Peyer's patch (tissue), 4 donors: ENCODE measurements at regions not wholly inside any gene's neighbourhood (a gene's known extent, or its start where the extent isn't known, plus 50 kb on each side); places are given as distances from the start of the nearest gene placed in this dataset.

Experiments used
- DNase-seq, 3 donors: peaks; one replicate each; pipeline ENCODE4 v3.0.0-alpha.2; 2017 to 2019
- H3K27ac ChIP-seq, 4 donors: fragments of 200-600 bp; sonication (generic); one replicate each; pipeline ENCODE4 v1.5.1; 2016 to 2019
- H3K27me3 ChIP-seq, 2 donors: fragments of 200-600 bp; sonication (generic); one replicate each; pipeline ENCODE4 v1.5.1; 2019
- H3K36me3 ChIP-seq, 3 donors: fragments of 200-600 bp; sonication (generic); one replicate each; pipeline ENCODE4 v1.5.1; 2016 to 2019
- H3K4me1 ChIP-seq, 4 donors: fragments of 200-600 bp; sonication (generic); one replicate each; pipeline ENCODE4 v1.5.1; 2016 to 2019
- H3K4me3 ChIP-seq, 4 donors: fragments of 200-600 bp; sonication (generic); 1 replicate in 3 of 4; 2 replicates in 1 of 4; pipeline ENCODE4 v1.5.1; 2016 to 2019; ENCODE audit warnings: mild to moderate bottlenecking in 1 of 4
- H3K9me3 ChIP-seq, 4 donors: fragments of 200-600 bp; sonication (generic); one replicate each; pipeline ENCODE4 v1.5.1; 2016 to 2019; ENCODE audit warnings: mild to moderate bottlenecking in 1 of 4
- POLR2A ChIP-seq, 2 donors: fragments of 450-650 bp; IDR thresholded peaks; one replicate each; pipeline ENCODE4 v1.5.1; 2017; ENCODE audit warnings: antibody characterized with exemption in 2 of 2, mild to moderate bottlenecking in 2 of 2, moderate library complexity in 2 of 2
- TF ChIP-seq, protein P1 (sequence below), 6 experiments: fragments of 450-650 bp in 4 of 6; fragments of 200-600 bp in 2 of 6; sonication (generic) in 1 of 6; IDR thresholded peaks; one replicate each; pipeline ENCODE4 v1.5.1; 2017 to 2019; ENCODE audit warnings: antibody characterized with exemption in 6 of 6, mild to moderate bottlenecking in 3 of 6, moderate library complexity in 1 of 6

DNA sequence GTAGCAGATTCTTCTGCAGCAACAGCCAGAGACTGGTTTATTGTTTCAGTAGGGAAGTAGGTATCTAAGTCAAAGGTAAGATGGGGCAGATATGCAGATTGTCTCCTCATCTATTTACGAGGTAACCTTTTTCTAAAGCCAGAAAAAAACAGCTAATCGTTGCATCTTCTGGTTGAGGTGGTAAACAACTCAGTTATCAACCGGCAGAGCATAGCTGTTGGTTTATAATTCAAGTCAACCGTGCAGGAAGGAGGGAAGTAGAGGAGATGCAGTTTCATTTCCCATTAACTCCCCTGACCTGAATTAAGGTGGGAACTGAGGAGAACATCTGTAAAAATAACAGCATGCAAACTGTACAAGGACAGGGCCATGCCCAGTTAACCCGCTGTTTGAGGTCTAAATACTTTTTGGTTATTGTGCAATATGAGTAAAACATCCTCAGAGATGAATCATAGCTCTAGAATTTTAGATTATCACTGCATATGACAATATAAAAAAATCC is 156.5 kb upstream of the ITGB1 start:
- H3K4me3 ChIP-seq, result no peak overlapping the region
- no peak for DNase-seq
- no peaks in the 10 kb centered on the region for H3K9me3 ChIP-seq
- H3K36me3 ChIP-seq, result no peaks in the 10 kb centered on the region
- H3K4me1 ChIP-seq, result no peaks in the 10 kb centered on the region
- no peak overlapping the region for H3K27ac ChIP-seq
- TF ChIP-seq POLR2A (IDR thresholded peaks at IDR 0.05), result no peak
- TF ChIP-seq, protein P1, sequence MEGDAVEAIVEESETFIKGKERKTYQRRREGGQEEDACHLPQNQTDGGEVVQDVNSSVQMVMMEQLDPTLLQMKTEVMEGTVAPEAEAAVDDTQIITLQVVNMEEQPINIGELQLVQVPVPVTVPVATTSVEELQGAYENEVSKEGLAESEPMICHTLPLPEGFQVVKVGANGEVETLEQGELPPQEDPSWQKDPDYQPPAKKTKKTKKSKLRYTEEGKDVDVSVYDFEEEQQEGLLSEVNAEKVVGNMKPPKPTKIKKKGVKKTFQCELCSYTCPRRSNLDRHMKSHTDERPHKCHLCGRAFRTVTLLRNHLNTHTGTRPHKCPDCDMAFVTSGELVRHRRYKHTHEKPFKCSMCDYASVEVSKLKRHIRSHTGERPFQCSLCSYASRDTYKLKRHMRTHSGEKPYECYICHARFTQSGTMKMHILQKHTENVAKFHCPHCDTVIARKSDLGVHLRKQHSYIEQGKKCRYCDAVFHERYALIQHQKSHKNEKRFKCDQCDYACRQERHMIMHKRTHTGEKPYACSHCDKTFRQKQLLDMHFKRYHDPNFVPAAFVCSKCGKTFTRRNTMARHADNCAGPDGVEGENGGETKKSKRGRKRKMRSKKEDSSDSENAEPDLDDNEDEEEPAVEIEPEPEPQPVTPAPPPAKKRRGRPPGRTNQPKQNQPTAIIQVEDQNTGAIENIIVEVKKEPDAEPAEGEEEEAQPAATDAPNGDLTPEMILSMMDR (IDR thresholded peaks at IDR 0.05), result no peak
- no peaks in the 10 kb centered on the region for H3K27me3 ChIP-seq

DNA sequence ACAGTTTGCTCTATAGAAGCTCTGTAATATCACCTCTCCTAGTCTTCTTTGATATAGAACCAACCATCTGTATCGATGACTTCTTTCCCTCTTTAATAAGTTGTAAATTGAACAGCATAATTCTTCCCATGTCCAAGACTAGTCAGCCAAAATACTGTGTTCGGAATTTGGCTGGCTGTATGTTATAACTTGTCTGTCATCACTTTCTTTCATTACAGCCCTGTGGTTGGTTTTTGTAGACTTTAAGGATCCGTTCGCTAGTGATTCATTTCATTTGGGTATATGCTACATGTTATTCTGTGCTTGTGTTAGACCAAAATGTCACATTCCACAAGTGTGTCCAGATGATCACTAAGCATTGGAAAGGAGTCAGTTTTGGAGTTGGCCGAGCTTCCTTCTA is 155.4 kb upstream of the ITGB1 start:
- H3K27ac ChIP-seq, result no peak overlapping the region
- TF ChIP-seq POLR2A (IDR thresholded peaks at IDR 0.05), result no peak
- TF ChIP-seq, protein P1 (IDR thresholded peaks at IDR 0.05), result no peak

DNA sequence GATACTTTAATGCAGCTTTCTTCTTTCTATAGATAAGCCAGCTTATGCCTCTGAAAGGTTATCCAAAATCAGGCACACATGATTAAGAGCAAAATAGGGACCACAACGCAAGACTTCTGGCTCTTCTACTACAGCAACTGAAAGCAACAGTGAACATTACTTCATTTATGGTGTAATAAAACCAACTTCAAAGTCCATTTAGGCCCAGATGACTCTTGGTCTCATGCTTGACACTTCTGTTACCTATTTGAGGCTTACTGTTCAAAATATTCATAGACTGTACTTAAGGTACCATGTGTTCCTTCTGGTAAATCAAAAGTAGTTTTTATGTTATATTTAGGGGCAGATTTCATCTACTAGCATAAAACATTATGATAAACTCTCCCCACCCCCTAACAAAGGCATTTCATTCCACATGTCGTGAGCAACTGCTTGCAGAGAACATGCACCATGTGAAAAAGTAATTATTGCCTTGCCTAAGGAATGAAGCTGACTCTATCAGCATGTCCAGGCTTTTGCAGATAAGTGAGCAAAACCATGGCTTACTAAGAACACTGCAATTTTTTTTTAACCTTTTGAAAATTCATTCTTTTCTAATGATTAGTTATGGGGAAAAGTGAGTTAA is 154.9 kb upstream of the ITGB1 start:
- Histone ChIP-seq H3K27ac (no peak overlapping the region), H3K27me3 (no peaks in the 10 kb centered on the region), H3K9me3 (no peaks in the 10 kb centered on the region), H3K36me3 (no peaks in the 10 kb centered on the region), H3K4me3 (no peak overlapping the region), H3K4me1 (no peaks in the 10 kb centered on the region)
- TF ChIP-seq, protein P1 (IDR thresholded peaks at IDR 0.05), result no peak
- TF ChIP-seq POLR2A (IDR thresholded peaks at IDR 0.05), result no peak
- no peak for DNase-seq

More for the DNA sequence above, 155.4 kb upstream of the ITGB1 start:
- DNase-seq, result no peak
- Histone ChIP-seq H3K4me3 (no peak overlapping the region), H3K4me1 (no peaks in the 10 kb centered on the region), H3K27me3 (no peaks in the 10 kb centered on the region), H3K9me3 (no peaks in the 10 kb centered on the region), H3K36me3 (no peaks in the 10 kb centered on the region)

DNA sequence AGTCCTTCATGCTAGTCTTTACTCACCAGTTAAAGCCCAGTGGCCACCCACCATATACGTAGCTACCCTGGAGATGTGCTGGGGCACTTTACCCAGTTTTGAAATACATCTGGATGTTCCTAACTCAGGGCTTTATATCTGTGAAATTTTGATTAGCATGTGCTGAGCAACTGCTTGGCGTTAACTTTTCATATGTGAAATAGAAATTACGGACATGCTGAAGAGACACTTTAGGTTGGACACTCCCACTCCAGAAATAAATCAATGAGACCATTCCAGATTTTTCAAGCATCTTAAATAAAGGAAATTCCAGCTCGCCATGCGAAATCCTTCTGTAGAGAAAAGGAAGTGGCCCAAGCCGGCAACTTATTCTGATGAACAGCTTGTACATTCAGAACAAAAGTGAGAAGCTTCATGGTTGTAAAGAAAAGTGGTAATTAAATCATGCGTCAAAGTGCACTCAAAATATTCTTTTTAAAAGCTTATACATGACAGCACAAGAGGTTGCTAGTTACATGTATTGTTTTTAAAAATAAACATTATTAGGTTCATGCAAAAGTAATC is 153.5 kb upstream of the ITGB1 start:
- no peak for DNase-seq
- H3K27me3 ChIP-seq, result no peaks in the 10 kb centered on the region
- no peak overlapping the region for H3K4me3 ChIP-seq
- no peaks in the 10 kb centered on the region for H3K9me3 ChIP-seq
- TF ChIP-seq, protein P1 (IDR thresholded peaks at IDR 0.05), result no peak
- TF ChIP-seq POLR2A (IDR thresholded peaks at IDR 0.05), result no peak
- H3K27ac ChIP-seq, result no peak overlapping the region
- no peaks in the 10 kb centered on the region for H3K36me3 ChIP-seq
- H3K4me1 ChIP-seq, result no peaks in the 10 kb centered on the region

DNA sequence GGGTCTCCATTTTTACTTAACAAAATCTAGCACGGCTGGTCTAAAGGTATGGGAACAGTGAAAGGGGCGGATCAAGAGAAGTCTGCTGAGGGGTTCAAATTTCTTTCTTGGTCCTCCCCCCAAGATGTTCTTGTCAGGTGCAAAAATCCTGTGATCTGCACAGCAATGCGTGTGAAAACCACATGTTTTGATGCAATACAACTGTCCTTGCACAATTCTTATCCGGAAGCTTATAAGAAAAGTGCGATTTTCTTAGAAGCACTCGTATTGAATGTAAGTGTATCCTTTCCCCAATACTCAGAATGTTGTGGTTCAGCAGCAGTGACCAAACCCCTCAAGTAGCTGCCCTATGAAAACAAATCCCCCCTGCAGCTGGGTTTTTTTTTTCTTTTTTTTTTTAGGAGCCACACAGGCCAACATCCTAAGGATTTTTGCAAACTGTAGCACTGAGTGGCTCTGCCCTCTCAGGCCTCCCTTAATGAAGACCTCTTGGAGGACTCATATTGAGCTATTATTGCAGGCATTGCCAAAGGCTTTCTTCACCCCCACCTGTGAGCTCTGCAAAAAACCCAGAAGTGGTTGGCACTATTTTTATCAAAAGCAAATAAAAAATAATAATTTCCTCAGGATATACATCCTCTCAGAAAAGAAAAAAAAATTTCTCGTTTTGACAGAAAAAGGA is 151.9 kb upstream of the ITGB1 start:
- no peak overlapping the region for H3K4me3 ChIP-seq
- TF ChIP-seq, protein P1 (IDR thresholded peaks at IDR 0.05), result no peak
- TF ChIP-seq POLR2A (IDR thresholded peaks at IDR 0.05), result no peak
- H3K27ac ChIP-seq, result no peak overlapping the region
- no peaks in the 10 kb centered on the region for H3K36me3 ChIP-seq
- no peaks in the 10 kb centered on the region for H3K9me3 ChIP-seq
- no peaks in the 10 kb centered on the region for H3K27me3 ChIP-seq
- H3K4me1 ChIP-seq, result no peaks in the 10 kb centered on the region
- no peak for DNase-seq
